Fibroblast of gingiva (primary cell): ENCODE measurements at regions not wholly inside any gene's neighbourhood (a gene's known extent, or its start where the extent isn't known, plus 50 kb on each side); places are given as distances from the start of the nearest gene placed in this dataset.
"Not testable (repeated sequence)": the region's sequence is repeated elsewhere in the genome, so short reads cannot be mapped to it uniquely, and the experiment has no call there.

Source experiments
- DNase-seq: peaks from one replicate; pipeline ENCODE4 v3.0.0-alpha.2; 2011; ENCODE audit warnings: low read depth

DNA sequence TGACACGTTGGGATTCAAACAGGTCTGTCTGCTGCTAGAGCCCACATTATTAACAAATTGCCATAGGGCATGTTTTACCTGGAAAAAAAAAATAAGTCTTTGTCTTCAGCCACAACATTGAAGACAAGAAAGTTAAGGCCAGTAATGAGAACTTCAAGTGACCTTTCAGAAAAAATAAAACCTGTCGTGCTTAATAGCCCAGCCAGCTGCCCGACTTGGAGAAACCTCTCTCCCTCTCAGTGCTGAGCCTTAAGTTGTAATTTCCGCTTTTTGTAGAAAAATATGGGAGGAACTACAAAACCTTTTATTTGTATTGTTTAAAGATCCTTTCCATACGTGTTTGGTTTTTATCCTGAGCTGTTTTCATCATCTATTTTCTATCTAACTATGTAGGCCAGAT is 454.3 kb upstream of the SLITRK6 start:
- DNase-seq = not testable (repeated sequence)

DNA sequence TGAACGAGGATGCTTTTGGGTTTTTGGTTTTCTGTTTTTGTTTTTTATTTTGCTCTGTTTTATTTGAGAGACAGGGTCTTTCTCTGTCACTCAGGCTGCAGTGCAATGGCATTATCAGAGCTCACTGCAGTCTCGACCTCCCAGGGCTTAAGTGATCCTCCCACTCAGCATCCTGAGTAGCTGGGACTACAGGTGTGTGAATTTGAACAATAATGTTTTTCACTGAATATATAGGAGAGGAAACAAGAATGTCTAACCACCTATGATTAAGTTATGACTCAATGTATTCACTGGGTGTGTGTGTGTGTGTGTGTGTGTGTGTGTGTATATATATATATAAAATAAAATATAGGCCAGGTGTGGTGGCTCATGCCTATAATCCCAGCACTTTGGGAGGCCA is 456.6 kb upstream of the SLITRK6 start:
- not testable (repeated sequence) for DNase-seq

DNA sequence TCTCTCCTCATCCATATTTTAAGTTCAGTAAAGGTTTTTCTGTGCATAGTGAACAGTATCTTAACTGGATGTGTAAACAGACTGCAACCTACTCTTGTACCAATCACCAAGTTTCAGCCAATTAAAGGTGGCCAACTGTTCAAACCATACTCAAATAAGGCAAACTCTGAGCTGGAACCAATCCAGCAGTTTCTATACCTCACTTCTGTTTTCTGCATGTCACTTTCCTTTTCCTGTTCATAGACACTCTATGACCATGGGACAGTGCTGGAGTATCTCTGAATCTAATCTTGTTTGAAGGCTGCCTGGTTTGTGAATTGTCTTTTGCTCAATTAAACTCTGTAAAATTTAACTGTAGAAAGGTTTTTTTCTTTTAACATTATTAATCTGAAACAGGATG is 470.3 kb upstream of the SLITRK6 start:
- no peak for DNase-seq

DNA sequence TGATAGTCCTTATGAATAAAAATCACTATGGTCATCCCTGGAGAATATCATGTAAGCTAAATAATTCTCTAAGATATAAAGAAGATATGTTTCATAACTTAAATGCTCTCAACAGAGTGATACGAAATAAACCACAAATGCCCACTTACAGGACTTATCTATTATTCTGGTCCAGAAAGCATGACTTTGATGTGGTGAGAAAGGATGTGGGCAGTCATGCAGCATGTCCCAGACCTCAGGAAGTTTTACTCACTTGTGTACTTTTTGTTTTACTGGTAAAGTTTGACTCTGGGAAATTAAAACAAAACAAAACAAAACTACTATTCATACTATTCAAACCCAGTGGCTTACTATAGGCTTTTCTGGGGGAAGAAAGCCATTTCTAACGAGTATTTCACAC is 483.2 kb upstream of the SLITRK6 start:
- DNase-seq = no peak

DNA sequence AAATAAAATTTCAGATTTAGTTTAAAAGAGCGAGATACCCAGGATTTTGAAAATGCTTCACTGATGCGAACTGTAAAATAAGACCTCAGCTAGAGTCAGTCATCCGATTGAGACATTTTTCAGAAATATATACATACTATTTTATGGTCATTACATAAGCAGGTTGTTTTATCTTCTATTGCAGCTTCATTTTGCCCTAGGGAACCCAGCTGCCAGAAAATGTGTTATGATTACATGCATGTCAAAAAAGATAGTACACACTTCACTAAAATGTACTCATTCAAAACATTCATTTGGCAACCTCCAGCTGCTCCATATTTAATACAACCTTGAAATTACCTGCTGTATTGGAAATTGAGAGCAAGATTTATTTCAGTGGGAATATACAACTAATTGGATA is 483.8 kb upstream of the SLITRK6 start:
- DNase-seq = no peak

DNA sequence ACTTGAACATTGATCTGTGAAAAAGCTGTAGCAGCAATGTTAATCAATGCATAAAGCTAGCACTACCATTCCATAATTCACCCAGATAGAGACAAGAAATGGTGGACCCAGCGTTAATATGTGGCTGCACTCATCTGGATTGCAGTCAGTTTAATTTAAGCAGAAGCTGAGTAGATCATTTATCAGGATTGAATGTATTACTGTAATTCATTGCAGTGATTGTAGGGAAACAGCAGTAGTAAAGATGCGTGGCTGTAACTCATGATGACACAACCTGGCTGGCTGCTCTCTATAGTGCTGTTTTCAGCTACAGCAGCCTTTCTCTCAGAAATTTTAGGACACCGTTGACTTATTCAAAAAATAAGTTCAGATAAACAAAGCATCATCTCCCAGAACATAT is 499.5 kb upstream of the SLITRK6 start:
- DNase-seq = no peak

DNA sequence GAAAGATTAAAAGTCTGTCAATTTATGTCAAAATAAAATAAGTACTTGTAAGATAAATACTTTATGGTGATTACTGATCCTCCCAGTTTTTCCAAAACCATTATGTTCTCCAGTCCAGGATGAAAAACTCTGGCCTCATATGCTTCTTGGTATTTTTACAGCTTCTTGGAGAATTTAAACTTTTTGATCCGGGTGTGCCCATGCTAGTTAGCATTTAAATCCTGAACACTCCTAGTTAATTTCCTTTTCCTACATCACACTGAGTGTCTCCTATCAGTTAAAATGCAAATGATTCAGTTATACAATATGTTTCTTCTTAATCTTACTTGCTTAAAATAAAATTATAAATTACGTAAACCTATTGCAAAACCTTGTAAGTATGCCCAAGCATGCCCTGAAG is 499.9 kb upstream of the SLITRK6 start:
- DNase-seq = peak; percentile 7

DNA sequence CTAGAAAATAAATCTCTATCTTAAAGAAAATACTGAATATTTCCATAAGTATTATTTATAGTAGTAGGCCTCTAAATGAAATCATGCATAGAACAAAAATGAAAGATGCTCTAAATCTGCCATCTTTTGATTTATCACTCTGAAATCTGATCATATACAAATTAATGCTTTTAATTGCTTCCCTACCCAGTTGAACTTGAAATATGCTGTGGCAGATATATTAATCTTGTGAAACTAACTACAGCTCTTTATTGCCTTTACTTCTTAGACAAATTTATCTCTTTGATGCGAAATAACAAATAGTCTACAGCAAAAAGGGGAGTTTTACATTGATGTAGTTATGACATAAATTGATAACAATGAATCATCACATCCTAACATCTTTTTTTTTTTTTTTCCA is 510.7 kb upstream of the SLITRK6 start:
- DNase-seq = no peak

DNA sequence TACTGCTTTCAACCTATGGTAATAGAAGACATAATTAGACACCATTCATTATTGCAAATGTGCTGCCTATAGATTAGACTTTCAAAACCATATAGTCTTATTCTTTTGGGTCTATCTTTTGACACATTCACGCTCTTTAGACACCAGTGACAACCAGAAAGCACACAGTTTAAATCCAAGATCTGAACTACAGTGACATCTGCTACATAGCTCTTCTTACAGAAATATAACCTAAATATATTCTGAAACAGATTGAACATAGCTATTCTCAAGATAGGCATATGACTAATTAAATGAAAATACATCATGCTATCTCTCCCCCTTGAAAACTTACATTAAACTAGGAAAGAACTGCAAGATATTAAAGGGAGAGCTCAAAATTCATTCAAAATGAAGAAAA is 514.2 kb upstream of the SLITRK6 start:
- DNase-seq = no peak

DNA sequence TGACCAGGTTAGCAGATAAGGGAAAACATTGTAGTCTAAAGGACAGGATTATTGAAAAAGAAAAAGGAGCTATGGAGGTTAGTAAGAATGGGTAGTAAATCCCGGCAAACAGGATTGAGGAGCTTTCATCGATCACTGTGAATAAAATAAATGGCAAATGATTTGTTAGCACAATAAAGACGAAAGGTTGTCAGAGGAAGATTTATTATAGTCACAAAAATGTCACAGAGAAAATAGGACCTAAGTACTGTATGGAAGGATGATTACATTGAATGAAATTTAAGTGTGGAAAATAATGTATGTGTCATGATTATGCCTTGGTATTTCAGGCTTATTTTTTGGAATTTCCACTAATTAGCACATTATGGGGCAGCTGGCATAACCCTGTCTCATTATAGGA is 519.2 kb upstream of the SLITRK6 start:
- DNase-seq = no peak

DNA sequence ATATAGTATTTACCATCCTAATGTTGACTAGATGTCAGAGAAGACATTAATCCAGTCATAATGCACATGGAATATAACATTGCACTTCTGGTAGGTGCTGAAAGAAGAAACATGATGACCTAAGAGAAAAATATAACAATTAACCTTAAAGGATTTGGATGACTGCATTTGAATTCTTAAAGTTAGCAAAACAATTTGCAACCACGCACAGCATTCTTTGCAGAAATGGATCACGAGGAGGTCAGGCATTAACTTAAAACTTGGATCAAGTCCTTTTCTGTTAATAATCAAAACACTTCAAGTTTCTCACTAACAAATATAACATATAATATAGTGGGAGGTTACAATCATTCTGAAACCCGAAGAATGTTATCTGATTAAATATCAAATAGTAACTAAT is 525.0 kb upstream of the SLITRK6 start:
- DNase-seq = no peak

DNA sequence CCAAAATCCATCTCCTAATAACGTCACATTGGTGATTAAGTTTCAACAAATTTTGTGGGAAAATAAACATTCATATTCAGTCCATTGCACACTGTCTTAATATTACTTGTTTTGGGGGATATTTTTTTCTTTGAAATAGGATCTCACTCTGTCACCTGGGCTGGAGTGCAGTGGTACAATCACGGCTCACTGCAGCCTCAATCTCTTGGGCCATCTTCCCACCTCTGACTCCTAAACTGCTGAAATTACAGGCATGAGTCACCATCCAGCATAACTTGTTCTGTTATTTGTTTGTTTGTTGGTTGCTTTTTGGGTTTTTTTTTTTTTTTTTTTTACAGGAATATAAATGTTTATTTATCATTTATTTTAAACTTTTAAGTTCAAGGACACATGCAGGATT is 556.1 kb upstream of the SLITRK6 start:
- no peak for DNase-seq

DNA sequence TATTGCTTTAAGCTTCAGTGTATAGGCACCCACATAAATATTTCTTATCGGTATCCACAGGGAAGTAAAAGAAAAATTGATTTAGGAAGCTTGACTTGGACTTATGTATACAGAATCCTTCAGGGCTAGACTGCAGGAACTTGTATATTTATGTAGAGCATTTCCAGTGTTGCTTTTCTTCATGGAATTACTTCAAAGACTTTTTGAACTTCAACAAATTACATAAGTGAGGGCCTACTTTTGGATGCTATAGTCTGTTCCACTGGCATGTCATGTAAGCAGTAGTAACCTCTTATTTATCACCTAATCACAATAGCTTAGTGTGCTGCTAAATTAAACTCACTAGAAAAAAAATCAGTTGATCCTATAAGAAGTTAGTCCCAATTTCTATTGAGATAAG is 557.9 kb upstream of the SLITRK6 start:
- no peak for DNase-seq

DNA sequence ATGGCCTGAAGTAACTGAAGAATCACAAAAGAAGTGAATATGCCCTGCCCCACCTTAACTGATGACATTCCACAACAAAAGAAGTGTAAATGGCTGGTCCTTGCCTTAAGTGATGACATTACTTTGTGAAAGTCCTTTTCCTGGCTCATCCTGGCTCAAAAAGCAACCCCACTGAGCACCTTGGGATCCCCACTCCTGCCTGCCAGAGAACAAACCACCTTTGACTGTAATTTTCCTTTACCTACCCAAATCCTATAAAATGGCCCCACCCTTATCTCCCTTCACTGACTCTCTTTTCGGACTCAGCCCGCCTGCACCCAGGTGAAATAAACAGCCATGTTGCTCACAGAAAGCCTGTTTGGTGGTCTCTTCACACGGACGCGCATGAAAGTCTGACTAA is 564.5 kb upstream of the SLITRK6 start:
- not testable (repeated sequence) for DNase-seq

DNA sequence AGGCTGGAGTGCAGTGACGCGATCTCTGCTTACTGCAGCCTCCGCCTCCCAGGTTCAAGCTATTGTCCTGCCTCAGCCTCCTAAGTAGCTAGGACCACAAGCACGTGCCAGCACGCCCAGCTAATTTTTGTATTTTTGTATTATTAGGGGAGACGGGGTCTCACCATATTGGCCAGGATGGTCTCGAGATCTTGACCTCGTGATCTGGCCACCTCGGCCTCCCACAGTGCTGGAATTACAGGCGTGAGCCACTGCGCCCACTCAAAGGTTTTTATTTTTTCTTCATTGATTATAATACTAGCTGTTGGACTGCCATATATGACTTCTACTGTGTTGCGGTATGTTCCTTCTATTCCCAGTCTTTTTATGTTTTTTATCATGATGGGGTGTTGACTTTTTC is 569.7 kb upstream of the SLITRK6 start:
- DNase-seq = no peak

DNA sequence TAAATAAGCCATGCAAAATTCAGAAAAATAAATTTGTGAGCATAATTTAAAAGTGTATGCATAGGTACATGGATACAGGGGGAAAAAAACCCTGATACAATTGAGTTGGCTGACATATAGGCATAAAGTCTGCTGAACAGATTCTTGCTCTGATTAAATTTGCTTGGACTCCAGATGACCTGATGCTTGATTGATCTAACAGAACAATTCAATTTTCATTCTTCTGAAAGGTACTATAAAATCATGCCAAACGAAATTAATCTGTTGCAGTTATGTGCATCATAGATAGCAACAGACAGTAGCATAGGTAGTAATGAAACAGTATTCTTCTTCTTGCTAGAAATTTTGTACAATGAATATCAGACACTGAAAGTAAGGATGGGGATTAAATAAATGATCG is 578.2 kb upstream of the SLITRK6 start:
- DNase-seq = no peak

DNA sequence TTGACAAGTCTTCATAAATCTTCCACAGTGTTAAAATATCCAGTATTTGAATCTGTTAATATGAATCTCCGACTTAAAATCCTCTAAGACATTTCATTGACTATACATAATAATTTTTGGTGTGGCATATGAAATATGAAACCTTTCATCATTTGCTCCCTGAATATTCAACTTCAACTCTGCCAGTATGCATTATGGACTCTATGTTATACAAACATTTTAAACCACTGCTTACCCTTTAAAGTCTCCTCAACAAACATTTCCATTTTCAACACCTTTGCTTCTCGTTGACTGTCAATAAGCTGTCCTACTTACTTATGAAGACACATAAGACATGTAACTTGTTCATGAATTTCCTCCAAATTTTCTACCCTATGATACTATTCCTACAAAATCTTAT is 579.4 kb upstream of the SLITRK6 start:
- no peak for DNase-seq

DNA sequence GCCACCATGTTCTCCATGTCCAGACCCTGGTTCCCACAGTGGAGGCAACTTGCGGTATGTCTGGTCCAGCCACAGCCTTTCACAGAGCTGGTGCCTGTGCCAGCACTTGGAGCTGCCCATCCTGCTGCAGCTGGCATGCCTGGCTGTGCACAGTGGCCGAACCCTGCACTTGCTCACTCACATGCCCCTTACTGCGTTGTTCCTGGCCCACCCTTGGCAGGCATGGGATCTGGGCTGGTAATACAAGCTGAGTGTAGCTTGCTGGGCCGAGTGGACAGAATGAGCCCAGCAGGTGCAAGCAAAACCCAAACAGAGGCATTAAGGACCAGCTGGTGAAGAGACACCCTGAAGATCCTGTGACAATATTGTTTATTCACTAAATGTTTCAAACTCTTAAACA is 583.9 kb upstream of the SLITRK6 start:
- no peak for DNase-seq

DNA sequence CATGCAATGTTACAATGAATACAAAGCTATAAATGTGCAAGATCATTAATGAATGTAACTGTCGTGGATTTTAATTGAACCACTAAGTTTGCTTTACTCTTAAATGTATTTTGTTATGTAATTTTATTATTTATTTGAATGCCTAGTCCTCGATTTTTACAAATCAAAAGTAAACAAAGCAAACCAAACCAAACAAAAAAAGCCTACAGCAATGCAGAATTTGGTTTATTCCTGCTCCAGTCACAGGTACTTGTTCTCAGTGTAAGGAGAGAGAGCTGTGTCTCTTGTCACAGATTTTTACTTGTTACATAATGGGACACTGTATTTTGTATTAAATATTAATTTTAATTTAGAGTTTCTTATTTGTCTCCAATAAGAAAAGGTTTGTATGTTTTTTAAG is 584.3 kb upstream of the SLITRK6 start:
- DNase-seq = no peak

DNA sequence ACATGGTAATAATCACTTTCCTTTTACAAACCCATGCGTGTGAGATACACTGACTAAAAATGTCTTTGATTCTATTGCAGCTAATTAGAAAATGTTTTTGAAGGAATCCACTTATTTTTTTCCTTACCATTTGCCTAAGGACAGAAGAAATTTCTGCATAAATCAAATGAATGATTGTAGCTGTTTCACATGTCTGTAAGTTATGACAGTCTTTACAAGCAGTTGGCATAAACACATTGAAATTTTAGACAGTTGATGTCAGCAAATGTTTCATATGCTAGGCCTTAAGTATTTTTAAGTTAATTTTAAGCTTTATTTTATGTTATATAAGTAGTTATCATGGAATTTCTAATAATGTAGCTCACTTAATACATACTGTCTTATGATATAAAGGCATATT is 598.4 kb upstream of the SLITRK6 start:
- DNase-seq = no peak

DNA sequence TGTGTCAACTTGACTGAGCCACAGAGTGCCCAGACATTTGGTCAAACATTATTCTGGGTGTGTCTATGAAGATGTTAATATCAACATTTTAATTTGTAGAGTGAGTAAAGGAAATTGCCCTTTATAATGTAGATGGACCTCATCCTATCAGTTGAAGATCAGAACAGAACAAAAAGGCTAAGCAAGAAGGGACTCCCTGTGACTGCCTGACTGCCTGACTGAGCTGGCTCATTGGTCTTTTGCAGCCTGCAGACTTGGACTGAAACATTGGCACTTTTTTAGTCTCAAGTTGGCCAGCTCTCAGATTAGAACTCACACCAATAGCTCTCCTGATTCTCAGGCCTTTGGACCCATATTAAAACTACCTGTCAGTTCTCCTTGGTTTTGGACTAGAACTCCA is 600.4 kb upstream of the SLITRK6 start:
- no peak for DNase-seq

DNA sequence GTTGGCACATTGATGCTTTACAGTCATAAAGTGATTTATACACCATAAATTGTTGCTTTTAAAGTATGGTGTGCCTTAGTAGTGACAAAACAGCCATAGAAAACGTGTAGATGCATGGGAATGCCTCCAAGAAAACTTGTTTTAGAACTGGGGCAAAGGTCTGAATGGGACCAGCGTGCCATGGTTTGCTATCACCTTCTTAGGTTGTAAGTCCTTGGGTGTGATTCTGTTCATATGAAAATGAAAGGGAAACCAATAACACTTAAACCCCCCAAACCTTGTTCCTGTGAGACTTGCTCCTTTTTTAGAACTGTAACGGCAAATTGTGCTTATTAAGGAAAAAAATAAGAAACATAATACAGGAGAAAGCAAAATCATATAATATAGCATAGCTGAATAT is 603.3 kb upstream of the SLITRK6 start:
- no peak for DNase-seq

DNA sequence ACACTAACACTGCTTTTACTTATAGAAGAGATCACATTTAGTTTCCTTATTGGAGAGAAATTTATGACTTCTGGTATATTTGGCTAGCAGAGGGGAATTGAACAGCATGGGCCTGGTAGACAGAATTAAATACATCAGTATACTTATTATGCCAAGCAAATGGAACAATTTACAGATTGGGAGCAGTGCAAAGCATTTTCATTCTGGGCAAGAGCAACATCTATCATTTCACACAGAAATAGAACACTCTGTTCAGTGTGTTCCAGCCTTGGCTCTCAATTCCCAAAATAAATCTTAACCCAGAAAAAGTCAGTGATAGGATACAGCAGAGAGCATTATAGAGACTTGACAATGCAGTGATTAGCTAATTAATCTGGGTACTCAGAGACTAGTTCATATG is 604.0 kb upstream of the SLITRK6 start:
- DNase-seq = no peak

DNA sequence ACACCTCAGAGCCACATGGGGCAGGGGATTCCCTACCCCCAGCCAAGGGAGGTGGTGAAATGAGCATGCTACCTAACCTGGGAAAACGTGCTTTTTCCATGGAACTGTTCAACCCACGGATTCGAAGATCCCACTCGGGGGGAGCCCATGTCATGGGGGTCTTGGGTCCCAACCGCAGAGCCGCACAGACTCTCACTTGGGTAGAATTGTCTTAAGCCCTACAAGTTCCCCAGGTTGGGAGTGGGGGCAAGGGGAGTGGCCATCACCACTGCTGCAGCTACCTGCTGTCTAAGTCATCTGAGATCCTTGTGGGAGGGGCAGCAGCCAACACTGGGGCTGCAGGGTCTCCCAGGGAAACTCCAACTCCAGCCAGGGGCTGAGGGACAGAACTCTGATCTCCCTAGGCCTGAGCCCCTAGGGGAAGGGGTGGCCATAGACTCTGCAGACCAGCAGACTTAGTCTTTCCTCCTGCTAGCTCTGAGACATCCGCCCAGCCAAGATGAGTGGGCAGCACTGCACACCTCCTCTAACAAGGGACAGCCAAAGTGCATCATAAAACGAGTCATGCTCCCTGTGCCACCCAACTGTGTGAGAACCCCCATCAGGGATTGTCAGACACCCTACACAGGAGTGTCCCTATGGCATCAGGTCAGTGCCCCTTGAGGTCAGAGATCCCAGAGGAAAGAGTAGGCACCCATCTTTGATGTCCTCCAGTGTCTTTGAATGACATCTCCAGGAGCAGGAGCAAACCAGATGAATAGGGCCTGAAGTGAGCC is 610.4 kb upstream of the SLITRK6 start:
- no peak for DNase-seq
